ENCODE measurements at regions not wholly inside any gene's neighbourhood (a gene's known extent, or its start where the extent isn't known, plus 50 kb on each side); places are given as distances from the start of the nearest gene placed in this dataset.

- Histone ChIP-seq H3K27me3 (ENCODE audit: low read length) (no peaks in the 10 kb centered on the region), H2AFZ (ENCODE audit: low read depth, low read length, severe bottlenecking) (no peak overlapping the region), H3K9me2 (replicated peaks; ENCODE audit: insufficient read depth, low read length) (no peaks in the 10 kb centered on the region), H3K4me2 (ENCODE audit: low read depth, low read length, poor library complexity, severe bottlenecking) (no peak overlapping the region), H3F3A (ENCODE audit: insufficient read depth) (no peaks in the 10 kb centered on the region), H3K9ac (ENCODE audit: low read length) (no peak overlapping the region), H3K79me2 (ENCODE audit: insufficient read depth, low read length) (no peaks in the 10 kb centered on the region), H3K4me3 (ENCODE audit: insufficient read depth, low read length, poor library complexity, severe bottlenecking) (no peak overlapping the region), H3K27ac (ENCODE audit: low read depth, low read length) (no peak overlapping the region), H3K9me3 (ENCODE audit: insufficient read depth, low read length) (no peaks in the 10 kb centered on the region), H4K20me1 (ENCODE audit: low read depth, low read length) (no peaks in the 10 kb centered on the region), H3K36me3 (ENCODE audit: low read length) (no peaks in the 10 kb centered on the region)
- TF ChIP-seq CTCF (IDR thresholded peaks at IDR 0.05; ENCODE audit: insufficient read depth, low read length, poor library complexity, severe bottlenecking) (no peak), EZH2phosphoT487 (conservative IDR thresholded peaks at IDR 0.05; ENCODE audit: low read length) (no peak)
Measured at GRCh38 chr7:91569728-91570457, 305.7 kb downstream of the FZD1 start.

DNA sequence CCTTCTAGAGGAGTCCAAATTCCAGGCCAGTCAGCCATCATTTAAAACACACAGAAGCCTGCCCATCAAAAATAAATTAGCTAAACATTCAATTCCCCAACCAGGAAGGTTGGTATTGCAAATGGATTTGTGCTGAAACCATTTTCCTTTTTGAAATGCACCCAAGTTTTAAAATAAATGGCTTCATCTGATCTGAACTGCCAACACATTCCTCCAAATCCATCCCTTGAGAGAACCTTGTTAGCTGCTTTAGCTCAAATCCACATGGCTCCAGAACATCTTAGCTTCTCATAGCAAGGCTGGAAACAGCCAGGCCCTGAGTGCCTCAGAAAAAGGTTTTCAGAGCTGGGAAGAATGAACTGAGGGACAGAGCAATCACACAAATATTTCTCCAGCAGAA is 306.3 kb downstream of the FZD1 start:
- Histone ChIP-seq H3K27ac (ENCODE audit: low read depth, low read length) (no peak overlapping the region), H4K20me1 (ENCODE audit: low read depth, low read length) (no peaks in the 10 kb centered on the region), H3F3A (ENCODE audit: insufficient read depth) (no peaks in the 10 kb centered on the region), H3K4me3 (ENCODE audit: insufficient read depth, low read length, poor library complexity, severe bottlenecking) (no peak overlapping the region), H3K4me2 (ENCODE audit: low read depth, low read length, poor library complexity, severe bottlenecking) (no peak overlapping the region), H3K9ac (ENCODE audit: low read length) (no peak overlapping the region), H3K79me2 (ENCODE audit: insufficient read depth, low read length) (no peaks in the 10 kb centered on the region), H3K9me3 (ENCODE audit: insufficient read depth, low read length) (no peaks in the 10 kb centered on the region), H2AFZ (ENCODE audit: low read depth, low read length, severe bottlenecking) (no peak overlapping the region), H3K36me3 (ENCODE audit: low read length) (no peaks in the 10 kb centered on the region), H3K9me2 (replicated peaks; ENCODE audit: insufficient read depth, low read length) (no peaks in the 10 kb centered on the region), H3K27me3 (ENCODE audit: low read length) (no peaks in the 10 kb centered on the region)
- TF ChIP-seq CTCF (IDR thresholded peaks at IDR 0.05; ENCODE audit: insufficient read depth, low read length, poor library complexity, severe bottlenecking) (no peak), EZH2phosphoT487 (conservative IDR thresholded peaks at IDR 0.05; ENCODE audit: low read length) (no peak)

DNA sequence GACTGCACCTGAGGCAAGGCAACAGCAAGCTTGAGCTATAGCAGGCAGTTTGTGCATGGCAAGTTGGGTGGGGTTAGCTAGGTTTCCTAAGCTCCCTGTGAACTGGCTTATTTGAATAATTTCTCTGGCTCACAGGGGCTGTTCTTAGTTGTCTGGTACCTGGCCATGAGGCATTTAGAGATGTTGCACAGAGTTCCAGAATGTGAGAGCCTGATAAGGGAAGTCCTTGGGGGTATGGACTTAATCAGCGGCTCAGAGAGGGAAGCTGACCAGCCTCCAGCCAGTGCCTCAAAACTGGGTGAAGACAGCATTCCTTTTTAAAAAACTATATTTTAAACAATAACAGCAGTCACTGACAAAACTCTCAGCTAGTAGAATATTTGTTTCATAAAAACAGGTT is 307.4 kb downstream of the FZD1 start:
- Histone ChIP-seq H3K9me2 (replicated peaks; ENCODE audit: insufficient read depth, low read length) (no peaks in the 10 kb centered on the region), H4K20me1 (ENCODE audit: low read depth, low read length) (no peaks in the 10 kb centered on the region), H3K36me3 (ENCODE audit: low read length) (no peaks in the 10 kb centered on the region), H3K4me3 (ENCODE audit: insufficient read depth, low read length, poor library complexity, severe bottlenecking) (no peak overlapping the region), H3K4me2 (ENCODE audit: low read depth, low read length, poor library complexity, severe bottlenecking) (no peak overlapping the region), H2AFZ (ENCODE audit: low read depth, low read length, severe bottlenecking) (no peak overlapping the region), H3F3A (ENCODE audit: insufficient read depth) (no peaks in the 10 kb centered on the region), H3K79me2 (ENCODE audit: insufficient read depth, low read length) (no peaks in the 10 kb centered on the region), H3K9me3 (ENCODE audit: insufficient read depth, low read length) (no peaks in the 10 kb centered on the region), H3K27ac (ENCODE audit: low read depth, low read length) (no peak overlapping the region), H3K9ac (ENCODE audit: low read length) (no peak overlapping the region), H3K27me3 (ENCODE audit: low read length) (no peaks in the 10 kb centered on the region)
- no peak for TF ChIP-seq EZH2phosphoT487 (conservative IDR thresholded peaks at IDR 0.05; ENCODE audit: low read length)
- no peak for TF ChIP-seq CTCF (IDR thresholded peaks at IDR 0.05; ENCODE audit: insufficient read depth, low read length, poor library complexity, severe bottlenecking)

Measured in SU-DHL-6 (cell line).